PFSK-1 (cell line): ENCODE measurements at regions not wholly inside any gene's neighbourhood (a gene's known extent, or its start where the extent isn't known, plus 50 kb on each side); places are given as distances from the start of the nearest gene placed in this dataset.

Experiments used
- FOXP2 ChIP-seq: optimal IDR thresholded peaks from 2 replicates; pipeline ENCODE3; 2011; ENCODE audit warnings: borderline replicate concordance, control low read depth, inconsistent platforms; ENCODE audit not compliant: insufficient read depth; ENCODE audit errors: extremely low read length, extremely low read depth
- POLR2AphosphoS5 ChIP-seq: IDR thresholded peaks from 2 replicates; pipeline ENCODE4 v1.6.1; 2012; ENCODE audit warnings: low read depth, mild to moderate bottlenecking, control low read depth, low read length, moderate library complexity
- REST ChIP-seq, 2 experiments: IDR thresholded peaks; 2 replicates each; pipeline versions ENCODE4 v1.6.1 to v1.8.0; 2011 to 2012; ENCODE audit warnings: low read depth in 2 of 2, low read length in 2 of 2, control low read depth in 1 of 2, inconsistent platforms in 1 of 2, mild to moderate bottlenecking in 1 of 2, moderate library complexity in 1 of 2; ENCODE audit not compliant: insufficient read depth in 1 of 2
- SIN3A ChIP-seq: IDR thresholded peaks from 2 replicates; pipeline ENCODE4 v1.6.1; 2012; ENCODE audit warnings: mild to moderate bottlenecking, low read length, moderate library complexity, borderline replicate concordance; ENCODE audit not compliant: insufficient read depth
- TAF1 ChIP-seq: IDR thresholded peaks from 2 replicates; pipeline ENCODE4 v1.6.1; 2012; ENCODE audit warnings: low read length, control low read depth, borderline replicate concordance; ENCODE audit not compliant: insufficient read depth

DNA sequence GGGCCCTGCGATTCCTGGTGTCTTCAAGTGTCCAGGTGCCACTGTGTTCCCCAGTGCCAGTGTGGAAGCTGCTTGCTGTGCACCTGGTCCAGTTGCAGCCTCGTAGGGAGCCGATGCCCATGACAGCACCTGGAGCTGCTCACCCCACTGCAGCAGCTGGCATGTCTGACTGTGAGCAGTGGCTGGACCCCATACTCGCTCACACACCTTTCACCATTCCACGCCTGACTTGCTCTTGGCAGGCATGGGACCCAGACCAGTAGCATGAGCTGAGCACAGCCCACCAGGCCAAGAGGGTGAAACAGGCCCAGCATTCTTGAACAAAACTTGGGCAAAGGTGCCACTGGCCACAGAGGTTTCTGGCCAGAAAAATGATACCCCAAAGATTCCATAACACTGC lies 124.5 kb upstream of the THY1 start:
- TF ChIP-seq FOXP2 (no peak), SIN3A (no peak)

- TF ChIP-seq POLR2AphosphoS5, result no peak
- TF ChIP-seq SIN3A, result no peak
- TF ChIP-seq FOXP2, result no peak
- TF ChIP-seq TAF1, result no peak
- no peak for TF ChIP-seq REST (IDR thresholded peaks at IDR 0.05; ENCODE audit: insufficient read depth in 1 of 2, low read depth in 2 of 2, low read length in 2 of 2)
Measured at GRCh38 chr11:119545978-119546915, 123.3 kb upstream of the THY1 start.

DNA sequence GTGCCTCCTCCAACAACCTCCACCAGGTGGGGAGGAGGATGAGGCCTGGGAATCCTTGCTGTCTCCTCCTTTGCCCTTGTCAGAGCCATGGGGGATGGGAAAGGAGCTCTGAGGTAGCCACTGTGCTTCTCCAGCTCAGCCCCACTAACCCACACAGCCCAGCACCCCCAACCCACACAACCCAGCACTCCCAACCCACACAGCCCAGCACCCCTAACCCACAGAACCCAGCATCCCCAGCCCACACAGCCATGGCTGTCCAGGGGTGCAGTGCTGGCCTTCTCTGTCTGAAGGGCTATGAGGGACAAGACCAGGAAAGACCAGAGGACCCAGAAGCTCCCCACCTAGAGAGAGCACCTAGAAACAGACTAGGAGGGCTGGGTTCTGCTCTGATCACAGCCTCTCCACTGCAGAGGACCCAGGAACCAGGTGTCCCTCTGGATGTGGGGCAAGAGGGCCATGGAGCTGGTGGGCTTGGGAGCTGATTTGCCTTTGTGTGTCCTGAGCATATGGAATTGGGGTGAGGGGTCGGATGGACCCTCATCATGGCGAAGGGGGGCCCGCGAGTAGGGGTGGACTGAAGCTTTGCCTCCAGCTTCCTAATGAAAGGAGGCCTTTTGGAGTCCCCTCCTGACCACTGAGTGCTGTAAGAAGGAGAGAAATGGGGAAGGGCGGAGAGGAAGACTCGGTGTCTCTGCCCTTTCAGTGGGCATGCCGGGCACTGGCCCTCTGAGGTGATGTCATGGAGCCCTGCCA lies 117.6 kb upstream of the THY1 start:
- no peak for TF ChIP-seq FOXP2
- TF ChIP-seq TAF1, result no peak
- no peak for TF ChIP-seq REST (IDR thresholded peaks at IDR 0.05; ENCODE audit: insufficient read depth in 1 of 2, low read depth in 2 of 2, low read length in 2 of 2)
- TF ChIP-seq POLR2AphosphoS5, result no peak

- TF ChIP-seq FOXP2 (no peak), POLR2AphosphoS5 (no peak), SIN3A (no peak), TAF1 (no peak), REST (IDR thresholded peaks at IDR 0.05; ENCODE audit: insufficient read depth in 1 of 2, low read depth in 2 of 2, low read length in 2 of 2) (no peak)
Measured at GRCh38 chr11:119539583-119539982, 116.6 kb upstream of the THY1 start.

- no peak for TF ChIP-seq REST (IDR thresholded peaks at IDR 0.05; ENCODE audit: insufficient read depth in 1 of 2, low read depth in 2 of 2, low read length in 2 of 2)
- TF ChIP-seq SIN3A, result no peak
- no peak for TF ChIP-seq FOXP2
- no peak for TF ChIP-seq POLR2AphosphoS5
- TF ChIP-seq TAF1, result no peak
Measured at GRCh38 chr11:119538753-119539152, 115.8 kb upstream of the THY1 start.
